Pancreas (tissue), 10 donors: ENCODE measurements at regions not wholly inside any gene's neighbourhood (a gene's known extent, or its start where the extent isn't known, plus 50 kb on each side); places are given as distances from the start of the nearest gene placed in this dataset.

Experiments
- ATAC-seq, 4 donors: fragments of 200-7000 bp; cut with Tn5 transposase; one replicate each; pipeline versions ENCODE4 v1.8.0 to v1.9.1; 2020; ENCODE audit warnings: mild to moderate bottlenecking in 4 of 4, moderate library complexity in 4 of 4
- DNase-seq, 6 donors: peaks; one replicate each; pipeline ENCODE4 v3.0.0-alpha.2; 2020
- FAIRE-seq: peaks from 2 replicates; lab custom pipeline; 2012; peaks lifted over from hg19 to GRCh38; lab: Jason Lieb, UNC
- H3K27ac ChIP-seq, 4 donors: fragments of 200-600 bp; sonication (generic); 1 replicate in 3 of 4; 2 replicates in 1 of 4; pipeline versions ENCODE4 v1.5.0 to v1.8.0; 2020
- H3K27me3 ChIP-seq, 4 donors: fragments of 200-600 bp; one replicate each; pipeline ENCODE4 v1.8.0; 2021
- H3K36me3 ChIP-seq, 3 donors: fragments of 200-600 bp; sonication (generic) in 1 of 3; one replicate each; pipeline versions ENCODE4 v1.5.0 to v1.8.0; 2020 to 2021
- H3K4me1 ChIP-seq, 3 donors: fragments of 200-600 bp; one replicate each; pipeline ENCODE4 v1.8.0; 2021
- H3K4me3 ChIP-seq, 4 donors: fragments of 200-600 bp; sonication (generic) in 2 of 4; one replicate each; pipeline versions ENCODE4 v1.5.0 to v1.8.0; 2020 to 2021
- H3K9me3 ChIP-seq, 4 donors: fragments of 200-600 bp; one replicate each; pipeline ENCODE4 v1.8.0; 2021
- WGBS, 2 donors: extraction: QIAGEN DNeasy Blood & Tissue Kit; methylation state at CpG; one replicate each; pipeline ENCODE4 v1.1.7; 2013; 5-methylcytosine and 5-hydroxymethylcytosine counted together
- intact Hi-C, 3 donors: fragments of 100-400 bp; cut with DNase I; formaldehyde crosslinking; loops; one replicate each; pipeline versions ENCODE4 v1.11.1 to v1.14.2; 2022
- TF ChIP-seq, protein P1 (sequence below), 4 donors: fragments of 200-600 bp; sonication (generic) in 3 of 4; IDR thresholded peaks; one replicate each; pipeline versions ENCODE4 v1.5.0 to v1.8.0; 2021; ENCODE audit warnings: antibody characterized with exemption in 4 of 4
- donor health status: healthy with polysubstance abuse.
- donor health status: DM: no; HTN: no; CAD: no; lungs with moderate emphysema.
- donor health status: DM: no; HTN: no; CAD: no.
- donor health status: control.
- donor health status: control.
- donor health status: Bipolar disorder and iron deficiency.
- donor health status: DM: yes; HTN: yes; CAD: no.
- donor health status: DM: no; HTN: no; CAD: no.
- donor health status: DM: no; HTN: no; CAD: no.
- donor health status: DM: yes; HTN: yes; CAD: no.

DNA sequence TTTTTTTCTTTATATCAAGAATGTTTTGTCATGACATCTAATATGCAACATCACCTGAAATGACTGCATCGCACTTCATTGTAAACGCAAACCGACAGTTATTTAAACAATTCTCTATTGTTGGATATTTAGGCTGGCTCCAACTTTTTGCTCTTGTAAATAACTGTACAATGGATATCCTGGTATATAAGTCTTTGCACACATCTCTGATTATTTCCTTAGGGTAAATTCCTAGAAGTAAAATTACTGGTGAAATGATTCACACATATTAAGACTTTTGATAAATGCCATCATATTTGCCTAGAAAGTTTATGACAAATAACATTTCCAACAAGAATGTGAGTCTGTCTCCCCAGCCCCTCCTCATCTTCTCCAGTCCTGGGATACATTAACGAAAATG, 154.7 kb downstream of the TFAP2C start:
- H3K4me3 ChIP-seq = no peak overlapping the region
- no peaks in the 10 kb centered on the region for H3K36me3 ChIP-seq
- TF ChIP-seq, protein P1, sequence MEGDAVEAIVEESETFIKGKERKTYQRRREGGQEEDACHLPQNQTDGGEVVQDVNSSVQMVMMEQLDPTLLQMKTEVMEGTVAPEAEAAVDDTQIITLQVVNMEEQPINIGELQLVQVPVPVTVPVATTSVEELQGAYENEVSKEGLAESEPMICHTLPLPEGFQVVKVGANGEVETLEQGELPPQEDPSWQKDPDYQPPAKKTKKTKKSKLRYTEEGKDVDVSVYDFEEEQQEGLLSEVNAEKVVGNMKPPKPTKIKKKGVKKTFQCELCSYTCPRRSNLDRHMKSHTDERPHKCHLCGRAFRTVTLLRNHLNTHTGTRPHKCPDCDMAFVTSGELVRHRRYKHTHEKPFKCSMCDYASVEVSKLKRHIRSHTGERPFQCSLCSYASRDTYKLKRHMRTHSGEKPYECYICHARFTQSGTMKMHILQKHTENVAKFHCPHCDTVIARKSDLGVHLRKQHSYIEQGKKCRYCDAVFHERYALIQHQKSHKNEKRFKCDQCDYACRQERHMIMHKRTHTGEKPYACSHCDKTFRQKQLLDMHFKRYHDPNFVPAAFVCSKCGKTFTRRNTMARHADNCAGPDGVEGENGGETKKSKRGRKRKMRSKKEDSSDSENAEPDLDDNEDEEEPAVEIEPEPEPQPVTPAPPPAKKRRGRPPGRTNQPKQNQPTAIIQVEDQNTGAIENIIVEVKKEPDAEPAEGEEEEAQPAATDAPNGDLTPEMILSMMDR (IDR thresholded peaks at IDR 0.05) = no peak
- peaks cover 0 to 13% (median 0%) of the 10 kb centered on the region in 4 donors for H3K27me3 ChIP-seq
- no peak for DNase-seq
- no peaks in the 10 kb centered on the region for H3K4me1 ChIP-seq
- 58 to 63% methylated on average over 4 of the region's 4 CpGs for WGBS, 2 donors
- no peak for ATAC-seq
- no peak overlapping the region for H3K27ac ChIP-seq
- intact Hi-C loops = no loop called here
- H3K9me3 ChIP-seq = no peaks in the 10 kb centered on the region
- FAIRE-seq = no peak

DNA sequence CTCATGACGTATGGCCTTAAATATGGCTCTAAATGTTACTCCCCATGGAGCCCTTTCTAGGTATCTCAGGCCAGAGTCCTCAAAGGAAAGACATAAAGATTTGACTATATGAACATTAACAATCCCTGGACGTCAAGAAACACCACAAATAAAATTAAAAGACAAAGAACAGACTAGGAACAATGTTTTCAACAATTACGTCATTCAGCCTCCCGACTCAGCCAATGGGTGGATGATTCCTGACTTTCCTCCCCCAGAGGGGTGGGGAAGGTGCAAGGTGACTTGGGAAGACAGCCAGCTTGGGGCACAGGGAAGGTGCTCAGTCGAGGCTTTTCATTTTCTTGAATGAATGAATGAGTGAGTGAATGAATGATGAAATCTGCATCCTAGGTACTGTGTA, 157.4 kb downstream of the TFAP2C start:
- FAIRE-seq (no peak), ATAC-seq (no peak), DNase-seq (no peak)
- 51 to 55% methylated on average over 5 of the region's 5 CpGs for WGBS, 2 donors
- Histone ChIP-seq H3K4me1 (no peaks in the 10 kb centered on the region), H3K36me3 (no peaks in the 10 kb centered on the region), H3K27ac (no peak overlapping the region), H3K4me3 (no peak overlapping the region), H3K9me3 (no peaks in the 10 kb centered on the region), H3K27me3 (peaks cover 0 to 13% (median 0%) of the 10 kb centered on the region in 4 donors)
- intact Hi-C loops = no loop called here
- TF ChIP-seq, protein P1 (IDR thresholded peaks at IDR 0.05) = no peak

DNA sequence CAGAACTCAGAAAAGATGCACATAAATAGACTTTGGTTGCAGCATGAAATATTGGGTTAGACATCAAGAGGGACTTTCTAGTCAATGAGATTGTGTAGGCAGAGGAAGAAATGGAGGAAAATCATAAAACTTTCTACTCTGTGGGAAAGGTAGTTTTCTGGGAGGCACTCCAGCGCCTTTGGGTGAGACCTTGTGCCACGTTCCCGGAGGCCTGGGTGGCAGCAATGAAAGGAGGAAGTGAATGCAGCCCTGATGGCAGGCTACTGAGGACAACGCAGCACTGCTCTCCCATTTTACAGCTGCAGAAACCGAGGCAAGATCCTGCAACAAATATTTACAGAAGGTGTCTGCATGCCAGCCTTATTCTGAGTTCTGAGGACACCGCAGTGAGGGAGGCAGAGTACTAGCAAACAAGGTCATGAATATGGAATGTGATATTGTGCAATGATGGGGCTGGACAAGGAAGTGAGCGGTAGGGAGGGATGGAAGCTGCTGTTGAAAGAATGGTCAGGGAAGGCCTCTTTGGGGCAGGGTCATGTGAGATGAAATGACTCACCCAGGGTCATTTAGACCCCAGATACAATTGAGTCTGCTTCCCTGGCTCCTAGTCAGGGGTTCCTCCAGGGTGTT, 159.1 kb downstream of the TFAP2C start:
- H3K27me3 ChIP-seq = peaks cover 0 to 19% (median 0%) of the 10 kb centered on the region in 4 donors
- ATAC-seq (peak in 3 of 4 donors; percentile 75 to 93 (median 83)), FAIRE-seq (no peak), DNase-seq (peak in 1 of 6 donors; percentile 3)
- no peaks in the 10 kb centered on the region for H3K4me1 ChIP-seq
- no peaks in the 10 kb centered on the region for H3K9me3 ChIP-seq
- 59 to 63% methylated on average over 7 of the region's 7 CpGs for WGBS, 2 donors
- H3K27ac ChIP-seq = no peak overlapping the region
- no peak overlapping the region for H3K4me3 ChIP-seq
- TF ChIP-seq, protein P1 (IDR thresholded peaks at IDR 0.05) = no peak
- H3K36me3 ChIP-seq = no peaks in the 10 kb centered on the region
- intact Hi-C loops = no loop called here

DNA sequence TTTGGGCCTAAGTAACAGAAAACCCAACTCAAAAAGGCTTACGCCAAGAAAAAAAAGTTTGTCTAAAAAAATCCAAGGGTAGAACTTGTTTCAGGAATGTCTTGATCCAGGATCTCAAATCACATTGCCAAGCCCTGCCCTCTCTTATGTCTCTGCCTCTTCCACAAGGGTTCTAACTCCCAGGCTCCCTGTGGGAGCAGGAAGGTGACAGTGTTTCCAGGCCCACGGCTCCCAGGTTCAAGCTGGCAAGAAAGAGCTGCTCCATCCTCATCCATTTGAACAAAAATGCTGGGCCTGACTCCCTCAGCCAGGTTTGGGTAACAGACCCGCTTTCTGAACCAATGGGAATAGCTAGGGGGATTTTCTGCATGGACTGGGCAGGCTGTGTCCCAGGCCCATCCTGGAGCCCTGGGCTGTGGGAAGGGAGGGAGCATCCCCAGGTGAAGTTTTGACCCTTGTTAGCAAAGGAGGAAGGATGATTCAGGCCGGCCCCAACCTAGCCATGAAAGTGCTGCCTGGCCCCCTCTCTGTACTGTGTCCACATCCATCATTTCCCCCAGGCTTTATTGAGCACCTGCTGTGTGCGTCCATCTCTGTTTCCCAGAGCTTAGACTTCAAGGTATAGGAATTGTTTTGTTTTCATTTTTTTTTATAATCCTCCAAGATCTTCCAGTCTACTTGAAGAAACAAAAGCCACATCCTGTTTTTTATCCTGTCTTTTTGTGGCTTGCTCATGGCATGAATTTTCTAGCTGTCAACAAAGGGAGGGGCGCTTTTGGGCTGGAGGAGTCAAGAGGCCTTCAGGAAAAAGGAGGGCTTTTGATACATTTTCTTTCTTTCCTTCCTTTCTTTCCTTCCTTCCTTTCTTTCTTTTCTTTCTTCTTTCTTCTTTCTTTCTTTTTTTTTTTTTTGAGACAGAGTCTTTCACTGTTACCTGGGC, 159.8 kb downstream of the TFAP2C start:
- no peaks in the 10 kb centered on the region for H3K4me1 ChIP-seq
- FAIRE-seq = no peak
- TF ChIP-seq, protein P1 (IDR thresholded peaks at IDR 0.05) = no peak
- 80 to 87% methylated on average over 6 of the region's 6 CpGs for WGBS, 2 donors
- no peaks in the 10 kb centered on the region for H3K36me3 ChIP-seq
- no peaks in the 10 kb centered on the region for H3K9me3 ChIP-seq
- ATAC-seq = no peak
- intact Hi-C loops = no loop called here
- H3K4me3 ChIP-seq = no peak overlapping the region
- no peak overlapping the region for H3K27ac ChIP-seq
- peaks cover 0 to 19% (median 0%) of the 10 kb centered on the region in 4 donors for H3K27me3 ChIP-seq
- no peak for DNase-seq
